Esophagus muscularis mucosa (tissue), 4 donors: ENCODE measurements at regions not wholly inside any gene's neighbourhood (a gene's known extent, or its start where the extent isn't known, plus 50 kb on each side); places are given as distances from the start of the nearest gene placed in this dataset.
"Not testable (repeated sequence)": the region's sequence is repeated elsewhere in the genome, so short reads cannot be mapped to it uniquely, and the experiment has no call there.

Experiments used
- EP300 ChIP-seq: sonication (generic); formaldehyde crosslinking; IDR thresholded peaks from one replicate; pipeline ENCODE4 v1.6.1; 2017; ENCODE audit warnings: antibody characterized with exemption
- POLR2A ChIP-seq: fragments of 450-650 bp; IDR thresholded peaks from one replicate; pipeline ENCODE4 v1.6.1; 2017; ENCODE audit warnings: antibody characterized with exemption, moderate library complexity, mild to moderate bottlenecking, low read depth
- TF ChIP-seq, protein P1 (sequence below), 3 experiments: fragments of 200-600 bp in 2 of 3; fragments of 450-650 bp in 1 of 3; sonication (generic) in 2 of 3; IDR thresholded peaks; one replicate each; pipeline ENCODE4 v1.5.1; 2017 to 2019; ENCODE audit warnings: antibody characterized with exemption in 3 of 3, mild to moderate bottlenecking in 2 of 3, moderate library complexity in 1 of 3

- TF ChIP-seq, protein P1, sequence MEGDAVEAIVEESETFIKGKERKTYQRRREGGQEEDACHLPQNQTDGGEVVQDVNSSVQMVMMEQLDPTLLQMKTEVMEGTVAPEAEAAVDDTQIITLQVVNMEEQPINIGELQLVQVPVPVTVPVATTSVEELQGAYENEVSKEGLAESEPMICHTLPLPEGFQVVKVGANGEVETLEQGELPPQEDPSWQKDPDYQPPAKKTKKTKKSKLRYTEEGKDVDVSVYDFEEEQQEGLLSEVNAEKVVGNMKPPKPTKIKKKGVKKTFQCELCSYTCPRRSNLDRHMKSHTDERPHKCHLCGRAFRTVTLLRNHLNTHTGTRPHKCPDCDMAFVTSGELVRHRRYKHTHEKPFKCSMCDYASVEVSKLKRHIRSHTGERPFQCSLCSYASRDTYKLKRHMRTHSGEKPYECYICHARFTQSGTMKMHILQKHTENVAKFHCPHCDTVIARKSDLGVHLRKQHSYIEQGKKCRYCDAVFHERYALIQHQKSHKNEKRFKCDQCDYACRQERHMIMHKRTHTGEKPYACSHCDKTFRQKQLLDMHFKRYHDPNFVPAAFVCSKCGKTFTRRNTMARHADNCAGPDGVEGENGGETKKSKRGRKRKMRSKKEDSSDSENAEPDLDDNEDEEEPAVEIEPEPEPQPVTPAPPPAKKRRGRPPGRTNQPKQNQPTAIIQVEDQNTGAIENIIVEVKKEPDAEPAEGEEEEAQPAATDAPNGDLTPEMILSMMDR (IDR thresholded peaks at IDR 0.05) = not testable (repeated sequence)
- TF ChIP-seq POLR2A, EP300: not testable (repeated sequence)
These were observed 127.4 kb upstream of the ANKRD30BL start for GRCh38 chr2:132289138-132289537.
